GM12875 (cell line): ENCODE measurements at regions not wholly inside any gene's neighbourhood (a gene's known extent, or its start where the extent isn't known, plus 50 kb on each side); places are given as distances from the start of the nearest gene placed in this dataset.

Experiments used
- H3K4me3 ChIP-seq: one replicate; pipeline ENCODE4 v1.5.1; 2011; ENCODE audit warnings: low read depth, low read length, control low read depth
- TF ChIP-seq, protein P1 (sequence below): IDR thresholded peaks from 2 replicates; pipeline ENCODE4 v1.5.1; 2011; ENCODE audit warnings: low read depth, mild to moderate bottlenecking, control low read depth, inconsistent platforms, low read length, moderate library complexity, borderline replicate concordance; ENCODE audit not compliant: insufficient read depth

DNA sequence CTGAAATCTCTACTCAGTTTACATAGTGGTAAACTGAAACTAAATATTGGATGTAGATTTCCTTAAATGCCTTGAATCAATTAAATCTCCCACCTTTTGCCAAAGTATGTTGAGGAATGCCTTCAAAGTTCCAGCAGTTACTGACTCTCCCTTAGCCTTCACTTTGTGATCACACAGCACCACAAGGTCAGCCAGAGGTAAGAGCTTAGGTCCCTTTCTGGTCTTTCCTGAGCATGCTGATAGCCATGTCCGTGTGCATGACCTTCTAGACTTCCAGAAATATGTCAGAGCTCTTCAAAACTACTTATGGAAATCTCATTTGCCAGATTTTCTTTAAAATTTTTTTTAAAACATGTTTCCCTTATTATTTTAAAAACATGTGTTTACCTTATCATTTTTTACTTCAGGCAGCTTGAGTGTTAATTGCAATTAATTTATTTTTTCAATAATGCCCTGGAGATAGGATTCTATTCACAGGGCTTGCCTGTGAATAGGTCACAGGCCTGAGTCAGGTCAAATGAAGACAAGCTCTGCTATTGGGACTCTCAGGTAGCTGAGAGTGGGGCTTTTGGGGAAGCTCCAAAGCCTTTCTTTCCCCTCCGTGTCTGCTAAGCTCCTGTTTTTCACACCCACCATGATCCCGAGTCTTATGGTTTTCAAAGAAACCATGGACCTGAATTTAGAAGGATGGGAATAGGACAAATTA, 220.5 kb downstream of the CXCL12 start:
- no peak overlapping the region for H3K4me3 ChIP-seq
- TF ChIP-seq, protein P1, sequence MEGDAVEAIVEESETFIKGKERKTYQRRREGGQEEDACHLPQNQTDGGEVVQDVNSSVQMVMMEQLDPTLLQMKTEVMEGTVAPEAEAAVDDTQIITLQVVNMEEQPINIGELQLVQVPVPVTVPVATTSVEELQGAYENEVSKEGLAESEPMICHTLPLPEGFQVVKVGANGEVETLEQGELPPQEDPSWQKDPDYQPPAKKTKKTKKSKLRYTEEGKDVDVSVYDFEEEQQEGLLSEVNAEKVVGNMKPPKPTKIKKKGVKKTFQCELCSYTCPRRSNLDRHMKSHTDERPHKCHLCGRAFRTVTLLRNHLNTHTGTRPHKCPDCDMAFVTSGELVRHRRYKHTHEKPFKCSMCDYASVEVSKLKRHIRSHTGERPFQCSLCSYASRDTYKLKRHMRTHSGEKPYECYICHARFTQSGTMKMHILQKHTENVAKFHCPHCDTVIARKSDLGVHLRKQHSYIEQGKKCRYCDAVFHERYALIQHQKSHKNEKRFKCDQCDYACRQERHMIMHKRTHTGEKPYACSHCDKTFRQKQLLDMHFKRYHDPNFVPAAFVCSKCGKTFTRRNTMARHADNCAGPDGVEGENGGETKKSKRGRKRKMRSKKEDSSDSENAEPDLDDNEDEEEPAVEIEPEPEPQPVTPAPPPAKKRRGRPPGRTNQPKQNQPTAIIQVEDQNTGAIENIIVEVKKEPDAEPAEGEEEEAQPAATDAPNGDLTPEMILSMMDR, result no peak

DNA sequence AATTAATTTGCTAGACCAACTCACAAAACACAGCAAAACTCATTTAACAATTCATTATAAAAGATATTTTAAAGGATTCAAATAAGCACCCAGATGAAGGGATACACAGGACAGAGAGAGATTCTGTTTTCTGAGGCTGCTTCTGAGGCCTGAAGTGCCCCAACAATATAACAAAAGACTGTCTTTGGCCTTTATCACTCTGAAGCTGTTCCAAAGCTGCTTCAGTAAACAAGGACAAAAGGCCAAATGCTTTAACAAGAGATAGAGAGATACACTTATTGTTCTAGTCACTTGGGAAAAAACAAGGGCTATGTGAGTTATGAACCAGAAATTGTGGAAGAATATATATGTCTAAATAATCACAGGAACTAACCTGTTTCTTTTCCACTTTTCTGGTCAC, 223.7 kb downstream of the CXCL12 start:
- TF ChIP-seq, protein P1, result no peak
- H3K4me3 ChIP-seq, result no peak overlapping the region

- TF ChIP-seq, protein P1, result no peak
- H3K4me3 ChIP-seq, result no peak overlapping the region
These were observed 227.3 kb downstream of the CXCL12 start for GRCh38 chr10:44157574-44157973.

DNA sequence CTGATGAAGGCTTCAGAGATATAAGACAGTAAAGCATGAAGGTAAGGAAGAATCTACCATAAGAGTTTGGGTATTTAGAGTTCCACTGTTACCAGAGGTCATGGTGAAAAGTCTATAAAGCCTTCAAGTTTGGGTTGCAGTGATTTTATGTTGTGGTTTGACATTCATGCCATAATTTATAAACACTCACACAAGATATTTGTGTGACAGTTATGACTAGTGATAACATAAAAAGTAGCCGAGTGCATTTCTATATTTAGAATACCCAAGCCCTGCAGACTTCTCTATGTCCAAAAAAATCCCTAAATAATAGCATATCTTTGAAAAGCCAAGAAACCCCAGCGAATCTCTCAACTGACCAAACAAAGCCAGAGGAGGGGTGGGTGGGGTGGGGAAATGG, 229.9 kb downstream of the CXCL12 start:
- TF ChIP-seq, protein P1, result no peak
- no peak overlapping the region for H3K4me3 ChIP-seq

DNA sequence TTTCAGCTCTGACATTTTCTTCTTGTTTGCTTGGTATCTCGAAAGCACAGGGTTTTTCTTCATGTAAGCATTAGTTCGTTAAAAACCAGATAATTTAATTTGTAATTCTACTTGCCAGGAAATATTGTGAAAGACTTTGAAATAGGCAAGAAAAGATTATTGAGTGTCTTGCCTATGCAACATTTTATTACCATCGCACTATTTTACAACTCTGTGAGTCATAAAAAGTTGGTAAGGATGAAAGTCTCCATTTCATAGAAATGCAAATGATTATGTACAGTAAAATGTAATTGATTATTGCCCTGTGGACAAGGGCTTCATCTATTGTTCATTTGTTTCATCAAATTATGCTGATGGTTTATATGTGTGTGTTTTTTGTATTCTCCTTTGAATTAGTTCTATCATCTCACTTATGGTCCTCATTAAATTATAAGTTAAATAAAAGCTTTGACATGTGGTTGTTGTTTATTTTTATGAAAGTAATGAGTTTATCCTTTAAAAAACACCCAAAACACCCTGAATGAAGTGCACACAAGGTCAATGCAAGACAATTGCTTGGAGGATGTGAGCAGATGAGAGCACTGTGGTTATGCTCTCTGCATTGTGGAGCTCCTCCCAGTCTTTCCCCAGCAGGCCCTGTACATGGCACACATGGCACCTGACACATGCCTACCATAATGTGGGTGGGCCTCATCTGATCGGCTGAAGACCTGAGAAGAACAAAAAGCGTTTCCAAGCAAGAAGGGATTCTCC, 230.8 kb downstream of the CXCL12 start:
- H3K4me3 ChIP-seq, result no peak overlapping the region
- TF ChIP-seq, protein P1, result no peak

DNA sequence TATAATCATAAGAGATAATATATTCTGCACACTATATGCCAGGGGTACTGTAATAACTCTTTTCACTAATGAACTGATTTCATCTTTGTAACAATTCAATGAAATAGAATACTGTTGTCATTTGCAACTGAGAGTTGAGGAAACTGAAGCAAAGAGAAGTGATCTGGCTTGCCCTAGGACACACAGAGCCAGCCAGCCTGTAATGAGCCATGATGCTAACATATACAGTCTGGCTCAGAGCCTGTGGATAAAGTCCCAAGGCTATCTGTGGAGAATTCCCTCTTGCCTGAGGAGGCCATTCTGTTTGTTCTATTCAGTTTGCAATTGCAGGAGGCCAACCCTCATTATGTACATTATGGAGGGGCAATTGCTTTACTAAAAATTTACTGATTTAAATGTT, 241.3 kb downstream of the CXCL12 start:
- no peak overlapping the region for H3K4me3 ChIP-seq

More for the DNA sequence above, 241.3 kb downstream of the CXCL12 start:
- TF ChIP-seq, protein P1, result no peak
